ENCODE measurements at regions not wholly inside any gene's neighbourhood (a gene's known extent, or its start where the extent isn't known, plus 50 kb on each side); places are given as distances from the start of the nearest gene placed in this dataset.

DNA sequence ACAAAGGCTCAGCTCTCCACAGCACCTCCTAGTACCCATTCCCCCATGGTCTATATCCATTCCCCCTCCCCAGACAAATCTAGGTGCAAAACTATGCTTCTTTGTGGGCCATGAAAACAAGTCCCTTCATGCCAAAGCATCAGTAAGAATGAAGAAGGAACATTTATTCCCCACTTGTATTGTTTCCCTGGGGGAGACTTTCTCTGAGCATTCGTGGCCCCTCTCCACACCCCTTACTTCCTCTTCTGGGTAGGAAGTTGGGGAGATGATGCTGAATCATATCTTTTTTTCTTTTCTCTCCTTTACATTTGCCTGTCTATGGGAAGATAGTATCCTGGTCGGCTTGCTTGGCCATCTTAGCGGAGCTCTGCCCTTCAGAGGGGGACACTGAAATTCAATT lies 246.8 kb downstream of the NSG2 start:
- ChIA-PET POLR2A (no interaction called here), CTCF (no interaction called here)
- Histone ChIP-seq H3K9ac (replicated peaks; ENCODE audit: extremely low read depth, insufficient read depth, low read length) (no peak overlapping the region), H3K4me1 (ENCODE audit: control insufficient read depth, extremely low read depth, insufficient read depth, low read length) (no peaks in the 10 kb centered on the region), H3K79me2 (ENCODE audit: control insufficient read depth, insufficient read depth, low read length) (no peaks in the 10 kb centered on the region), H3K9me1 (replicated peaks; ENCODE audit: control insufficient read depth, extremely low read depth, insufficient read depth, low read length) (no peaks in the 10 kb centered on the region), H3K36me3 (ENCODE audit: control insufficient read depth in 2 of 2, extremely low read depth in 1 of 2, insufficient read depth in 2 of 2, low read length in 2 of 2) (no peaks in the 10 kb centered on the region), H3K9me3 (replicated peaks; ENCODE audit: control insufficient read depth, insufficient read depth, low read length) (peaks cover 6% of the 10 kb centered on the region), H3K27ac (ENCODE audit: insufficient read depth, low read depth, low read length) (no peak overlapping the region), H3K4me3 (replicated peaks in 1 of 3; ENCODE audit: insufficient read depth in 1 of 3, low read depth in 1 of 3, low read length in 3 of 3) (no peak overlapping the region), H3K4me2 (ENCODE audit: insufficient read depth, low read length) (no peak overlapping the region), H2AFZ (ENCODE audit: low read depth, low read length) (no peak overlapping the region), H3K27me3 (ENCODE audit: control insufficient read depth in 2 of 2, insufficient read depth in 2 of 2, low read length in 2 of 2) (no peaks in the 10 kb centered on the region), H4K20me1 (replicated peaks; ENCODE audit: control insufficient read depth, extremely low read depth, insufficient read depth, low read length) (no peaks in the 10 kb centered on the region)
- TF ChIP-seq, protein P1, sequence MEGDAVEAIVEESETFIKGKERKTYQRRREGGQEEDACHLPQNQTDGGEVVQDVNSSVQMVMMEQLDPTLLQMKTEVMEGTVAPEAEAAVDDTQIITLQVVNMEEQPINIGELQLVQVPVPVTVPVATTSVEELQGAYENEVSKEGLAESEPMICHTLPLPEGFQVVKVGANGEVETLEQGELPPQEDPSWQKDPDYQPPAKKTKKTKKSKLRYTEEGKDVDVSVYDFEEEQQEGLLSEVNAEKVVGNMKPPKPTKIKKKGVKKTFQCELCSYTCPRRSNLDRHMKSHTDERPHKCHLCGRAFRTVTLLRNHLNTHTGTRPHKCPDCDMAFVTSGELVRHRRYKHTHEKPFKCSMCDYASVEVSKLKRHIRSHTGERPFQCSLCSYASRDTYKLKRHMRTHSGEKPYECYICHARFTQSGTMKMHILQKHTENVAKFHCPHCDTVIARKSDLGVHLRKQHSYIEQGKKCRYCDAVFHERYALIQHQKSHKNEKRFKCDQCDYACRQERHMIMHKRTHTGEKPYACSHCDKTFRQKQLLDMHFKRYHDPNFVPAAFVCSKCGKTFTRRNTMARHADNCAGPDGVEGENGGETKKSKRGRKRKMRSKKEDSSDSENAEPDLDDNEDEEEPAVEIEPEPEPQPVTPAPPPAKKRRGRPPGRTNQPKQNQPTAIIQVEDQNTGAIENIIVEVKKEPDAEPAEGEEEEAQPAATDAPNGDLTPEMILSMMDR (IDR thresholded peaks at IDR 0.05; ENCODE audit: extremely low read depth in 1 of 2, insufficient read depth in 1 of 2, low read depth in 1 of 2, low read length in 2 of 2), result no peak
- no peak for TF ChIP-seq GATA2 (IDR thresholded peaks at IDR 0.05; ENCODE audit: insufficient read depth, insufficient read length, low read depth, low read length)
- TF ChIP-seq, protein P2, sequence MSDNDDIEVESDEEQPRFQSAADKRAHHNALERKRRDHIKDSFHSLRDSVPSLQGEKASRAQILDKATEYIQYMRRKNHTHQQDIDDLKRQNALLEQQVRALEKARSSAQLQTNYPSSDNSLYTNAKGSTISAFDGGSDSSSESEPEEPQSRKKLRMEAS (IDR thresholded peaks at IDR 0.05; ENCODE audit: insufficient read depth, insufficient read length), result no peak
- TF ChIP-seq POLR2AphosphoS5 (IDR thresholded peaks at IDR 0.05; ENCODE audit: insufficient read depth, low read depth, low read length), result no peak
- no peak for TF ChIP-seq MYC (IDR thresholded peaks at IDR 0.05; ENCODE audit: low read depth, low read length)
- TF ChIP-seq EZH2 (IDR thresholded peaks at IDR 0.05; ENCODE audit: borderline replicate concordance, low read depth, low read length, severe bottlenecking), result no peak
- TF ChIP-seq FOS (IDR thresholded peaks at IDR 0.05; ENCODE audit: borderline replicate concordance, insufficient read depth, low read length), result no peak
- no peak for TF ChIP-seq JUN (IDR thresholded peaks at IDR 0.05; ENCODE audit: borderline replicate concordance, insufficient read depth, insufficient read length, low read depth)
- no peak for TF ChIP-seq POLR2A (IDR thresholded peaks at IDR 0.05; ENCODE audit: low read depth, low read length)
- intact Hi-C loops (cut with micrococcal nuclease) (no loop called here), dilution Hi-C loops (cut with MboI; ENCODE audit: extremely low pct_ligation_motif_present, low sequenced_read_pairs) (no loop called here)
- DNase-seq (ENCODE audit: low read depth, low spot score) (no peak), FAIRE-seq (no peak)
- no TSS peak for BruUV-seq (replicated peaks)
